Spleen (tissue), 11 donors: ENCODE measurements at regions not wholly inside any gene's neighbourhood (a gene's known extent, or its start where the extent isn't known, plus 50 kb on each side); places are given as distances from the start of the nearest gene placed in this dataset.

Experiments
- DNase-seq: peaks from one replicate; pipeline ENCODE4 v3.0.0-alpha.2; 2020
- H3K27ac ChIP-seq, 8 donors: fragments of 200-600 bp; sonication (generic) in 7 of 8; 1 replicate in 4 of 8; 2 replicates in 4 of 8; pipeline versions ENCODE4 v1.5.0 to v1.8.0; 2016 to 2021; ENCODE audit warnings: inconsistent platforms in 4 of 8, mild to moderate bottlenecking in 4 of 8, moderate library complexity in 1 of 8
- H3K27me3 ChIP-seq, 7 donors: fragments of 200-600 bp; sonication (generic) in 6 of 7; replicated peaks in 1 of 7; 1 replicate in 4 of 7; 2 replicates in 3 of 7; pipeline versions ENCODE4 v1.5.0 to v1.8.0; 2016 to 2021; ENCODE audit warnings: inconsistent platforms in 3 of 7, mild to moderate bottlenecking in 1 of 7
- H3K36me3 ChIP-seq, 6 donors: fragments of 200-600 bp; sonication (generic) in 5 of 6; 1 replicate in 4 of 6; 2 replicates in 2 of 6; pipeline versions ENCODE4 v1.5.0 to v1.8.0; 2016 to 2021; ENCODE audit warnings: inconsistent platforms in 2 of 6
- H3K4me1 ChIP-seq, 6 donors: fragments of 200-600 bp; sonication (generic) in 5 of 6; 1 replicate in 3 of 6; 2 replicates in 3 of 6; pipeline versions ENCODE4 v1.5.0 to v1.8.0; 2016 to 2021; ENCODE audit warnings: inconsistent platforms in 3 of 6
- H3K4me3 ChIP-seq, 8 donors: fragments of 200-600 bp; sonication (generic) in 7 of 8; 1 replicate in 4 of 8; 2 replicates in 4 of 8; pipeline versions ENCODE4 v1.5.0 to v1.8.0; 2016 to 2021; ENCODE audit warnings: inconsistent platforms in 4 of 8, mild to moderate bottlenecking in 4 of 8, moderate library complexity in 2 of 8
- H3K9me3 ChIP-seq, 8 donors: fragments of 200-600 bp; sonication (generic) in 7 of 8; 1 replicate in 4 of 8; 2 replicates in 4 of 8; pipeline versions ENCODE4 v1.5.0 to v1.8.0; 2016 to 2021; ENCODE audit warnings: inconsistent platforms in 4 of 8
- POLR2A ChIP-seq, 3 donors: fragments of 450-650 bp; IDR thresholded peaks; one replicate each; pipeline ENCODE4 v1.5.1; 2017; ENCODE audit warnings: antibody characterized with exemption in 3 of 3, mild to moderate bottlenecking in 1 of 3
- POLR2AphosphoS5 ChIP-seq, 3 donors: sonication (generic); formaldehyde crosslinking; IDR thresholded peaks; one replicate each; pipeline ENCODE4 v1.5.1; 2017; ENCODE audit warnings: antibody characterized with exemption in 3 of 3
- WGBS, 5 donors: extraction: QIAGEN DNeasy Blood & Tissue Kit in 3 of 5; methylation state at CpG; one replicate each; pipeline versions ENCODE4 v1.1.5 to v1.1.7; 2013 to 2018; 5-methylcytosine and 5-hydroxymethylcytosine counted together
- intact Hi-C: fragments of 100-400 bp; cut with DNase I; formaldehyde crosslinking; loops from one replicate; pipeline ENCODE4 v1.15.0; 2023; ENCODE audit warnings: low total_unique reads
- TF ChIP-seq, protein P1 (sequence below), 11 experiments: fragments of 200-600 bp in 7 of 11; fragments of 450-650 bp in 4 of 11; sonication (generic) in 4 of 11; IDR thresholded peaks in 8 of 11; conservative IDR thresholded peaks in 3 of 11; 1 replicate in 7 of 11; 2 replicates in 4 of 11; pipeline versions ENCODE4 v1.4.0 to v1.8.0; 2016 to 2021; ENCODE audit warnings: antibody characterized with exemption in 11 of 11, inconsistent platforms in 4 of 11, mild to moderate bottlenecking in 1 of 11
- donor health status: healthy with polysubstance abuse.
- donor health status: DM: no; HTN: no; CAD: no; lungs with moderate emphysema.
- donor health status: DM: no; HTN: no; CAD: no.
- donor health status: Bipolar disorder and iron deficiency.
- donor health status: healthy.
- donor health status: DM: no; HTN: no; CAD: no.
- donor health status: DM: yes; HTN: yes; CAD: no.

DNA sequence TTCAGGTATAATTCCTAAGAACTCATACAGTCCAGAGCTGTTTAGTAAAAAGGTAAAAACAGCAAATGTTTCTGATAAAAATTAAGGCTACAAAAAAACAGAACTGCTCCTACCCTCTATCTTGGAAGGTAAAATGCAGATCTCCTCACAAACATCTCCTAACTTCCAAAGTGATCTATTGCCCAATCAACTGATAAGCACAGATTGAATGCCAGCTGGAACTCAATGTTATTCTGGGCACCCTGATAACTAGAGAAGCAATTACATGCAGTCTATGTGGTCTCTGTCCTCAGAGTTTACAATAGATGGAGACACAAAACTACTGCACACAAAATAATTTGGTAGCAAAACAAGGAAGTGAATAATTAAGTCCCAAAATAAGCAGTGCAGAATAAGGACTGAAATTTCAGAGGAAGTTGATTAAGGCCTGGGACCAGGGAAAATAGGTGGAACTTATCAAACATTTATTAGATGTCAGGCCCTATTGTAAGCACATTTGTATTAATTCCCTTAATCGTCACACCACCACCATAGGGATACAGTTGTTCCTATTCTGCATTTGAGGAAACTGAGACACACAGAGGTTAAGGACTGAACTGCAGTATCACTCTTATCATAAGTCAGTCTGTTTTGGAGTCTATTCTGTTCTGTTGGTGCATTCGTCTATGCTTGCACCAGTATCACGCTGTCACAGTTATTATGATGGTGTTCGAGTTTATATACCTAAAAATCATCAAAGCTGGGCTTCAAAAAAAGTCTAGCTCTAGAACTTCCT, 102.2 kb upstream of the TARS1 start:
- WGBS, 5 donors = 88 to 92% (median 90%) methylated on average over 4 of the region's 4 CpGs
- intact Hi-C loops = no loop called here
- no peaks in the 10 kb centered on the region for H3K27me3 ChIP-seq

DNA sequence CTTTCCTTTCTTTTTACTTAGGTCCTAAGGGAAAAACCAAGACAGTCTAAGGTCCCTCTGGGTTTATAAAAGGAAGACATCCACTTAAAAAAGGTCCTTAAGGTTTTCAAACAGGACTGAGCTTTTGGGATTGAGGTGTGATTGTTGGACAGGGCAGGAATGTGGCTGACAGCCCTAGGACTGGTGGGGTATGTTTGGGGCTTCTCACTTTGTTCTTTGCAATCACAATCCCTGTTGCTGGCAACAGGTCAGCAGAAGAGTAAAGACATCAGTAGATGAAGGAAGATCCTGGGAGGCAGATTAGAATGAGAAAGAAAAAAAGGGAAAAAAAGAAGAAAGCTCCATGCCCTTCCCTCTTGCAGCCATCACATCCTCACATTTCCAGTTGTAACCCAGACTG, 101.4 kb upstream of the TARS1 start:
- Histone ChIP-seq H3K36me3 (no peaks in the 10 kb centered on the region), H3K9me3 (peaks cover 0 to 5% (median 0%) of the 10 kb centered on the region in 8 donors), H3K27me3 (no peaks in the 10 kb centered on the region), H3K4me3 (no peak overlapping the region), H3K27ac (no peak overlapping the region), H3K4me1 (no peaks in the 10 kb centered on the region)
- TF ChIP-seq, protein P1, sequence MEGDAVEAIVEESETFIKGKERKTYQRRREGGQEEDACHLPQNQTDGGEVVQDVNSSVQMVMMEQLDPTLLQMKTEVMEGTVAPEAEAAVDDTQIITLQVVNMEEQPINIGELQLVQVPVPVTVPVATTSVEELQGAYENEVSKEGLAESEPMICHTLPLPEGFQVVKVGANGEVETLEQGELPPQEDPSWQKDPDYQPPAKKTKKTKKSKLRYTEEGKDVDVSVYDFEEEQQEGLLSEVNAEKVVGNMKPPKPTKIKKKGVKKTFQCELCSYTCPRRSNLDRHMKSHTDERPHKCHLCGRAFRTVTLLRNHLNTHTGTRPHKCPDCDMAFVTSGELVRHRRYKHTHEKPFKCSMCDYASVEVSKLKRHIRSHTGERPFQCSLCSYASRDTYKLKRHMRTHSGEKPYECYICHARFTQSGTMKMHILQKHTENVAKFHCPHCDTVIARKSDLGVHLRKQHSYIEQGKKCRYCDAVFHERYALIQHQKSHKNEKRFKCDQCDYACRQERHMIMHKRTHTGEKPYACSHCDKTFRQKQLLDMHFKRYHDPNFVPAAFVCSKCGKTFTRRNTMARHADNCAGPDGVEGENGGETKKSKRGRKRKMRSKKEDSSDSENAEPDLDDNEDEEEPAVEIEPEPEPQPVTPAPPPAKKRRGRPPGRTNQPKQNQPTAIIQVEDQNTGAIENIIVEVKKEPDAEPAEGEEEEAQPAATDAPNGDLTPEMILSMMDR (IDR thresholded peaks at IDR 0.05 in 8 of 11, conservative IDR thresholded peaks at IDR 0.05 in 3 of 11) = no peak
- TF ChIP-seq POLR2A (IDR thresholded peaks at IDR 0.05) (no peak), POLR2AphosphoS5 (IDR thresholded peaks at IDR 0.05) (no peak)
- no peak for DNase-seq
- intact Hi-C loops = no loop called here

More for the DNA sequence above, 102.2 kb upstream of the TARS1 start:
- no peaks in the 10 kb centered on the region for H3K4me1 ChIP-seq
- H3K36me3 ChIP-seq = no peaks in the 10 kb centered on the region
- no peak for DNase-seq
- peaks cover 0 to 5% (median 0%) of the 10 kb centered on the region in 8 donors for H3K9me3 ChIP-seq
- H3K27ac ChIP-seq = no peak overlapping the region
- no peak overlapping the region for H3K4me3 ChIP-seq
- no peak for TF ChIP-seq POLR2AphosphoS5 (IDR thresholded peaks at IDR 0.05)
- TF ChIP-seq, protein P1 (IDR thresholded peaks at IDR 0.05 in 8 of 11, conservative IDR thresholded peaks at IDR 0.05 in 3 of 11) = no peak
- TF ChIP-seq POLR2A (IDR thresholded peaks at IDR 0.05) = no peak

DNA sequence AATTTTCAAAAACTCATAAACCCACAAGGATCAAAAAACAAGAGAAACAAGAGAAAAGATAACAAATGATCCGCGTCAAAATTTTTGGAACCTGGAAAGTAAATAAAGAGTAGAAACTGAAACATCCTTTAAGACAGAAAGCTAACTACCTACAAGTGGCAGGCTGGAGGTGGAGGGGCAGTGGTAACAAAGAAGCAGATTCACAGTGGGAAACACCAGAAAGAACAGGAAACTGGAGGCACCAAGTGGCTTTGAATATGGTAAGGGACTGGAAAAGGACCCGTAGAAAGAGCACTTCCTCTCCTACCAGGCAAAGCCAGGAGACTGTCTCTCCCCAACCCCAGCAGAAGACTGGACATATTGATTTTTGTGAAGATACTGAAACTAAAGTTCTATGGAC, 100.6 kb upstream of the TARS1 start:
- Histone ChIP-seq H3K36me3 (no peaks in the 10 kb centered on the region), H3K9me3 (peaks cover 0 to 5% (median 0%) of the 10 kb centered on the region in 8 donors), H3K4me1 (no peaks in the 10 kb centered on the region), H3K27ac (no peak overlapping the region), H3K4me3 (no peak overlapping the region), H3K27me3 (no peaks in the 10 kb centered on the region)
- TF ChIP-seq POLR2AphosphoS5 (IDR thresholded peaks at IDR 0.05) (no peak), POLR2A (IDR thresholded peaks at IDR 0.05) (no peak)
- TF ChIP-seq, protein P1 (IDR thresholded peaks at IDR 0.05 in 8 of 11, conservative IDR thresholded peaks at IDR 0.05 in 3 of 11) = no peak
- intact Hi-C loops = no loop called here
- WGBS, 5 donors = 56 to 72% (median 63%) methylated on average over 3 of the region's 3 CpGs
- DNase-seq = no peak

GRCh38 chr5:33341351-33341750, 99.4 kb upstream of the TARS1 start:
- peaks cover 0 to 5% (median 0%) of the 10 kb centered on the region in 8 donors for H3K9me3 ChIP-seq
- intact Hi-C loops = no loop called here
- DNase-seq = no peak
- no peaks in the 10 kb centered on the region for H3K36me3 ChIP-seq
- 77 to 93% (median 88%) methylated on average over 4 of the region's 4 CpGs for WGBS, 5 donors
- TF ChIP-seq POLR2AphosphoS5 (IDR thresholded peaks at IDR 0.05) = no peak
- no peak for TF ChIP-seq POLR2A (IDR thresholded peaks at IDR 0.05)
- TF ChIP-seq, protein P1 (IDR thresholded peaks at IDR 0.05 in 8 of 11, conservative IDR thresholded peaks at IDR 0.05 in 3 of 11) = no peak
- no peaks in the 10 kb centered on the region for H3K4me1 ChIP-seq
- H3K27me3 ChIP-seq = no peaks in the 10 kb centered on the region
- H3K4me3 ChIP-seq = no peak overlapping the region
- no peak overlapping the region for H3K27ac ChIP-seq
